NCI-H446 (cell line): ENCODE measurements at regions not wholly inside any gene's neighbourhood (a gene's known extent, or its start where the extent isn't known, plus 50 kb on each side); places are given as distances from the start of the nearest gene placed in this dataset.
"Not testable (repeated sequence)": the region's sequence is repeated elsewhere in the genome, so short reads cannot be mapped to it uniquely, and the experiment has no call there.

Experiments
- DNase-seq, 2 experiments: peaks; one replicate each; lab custom pipeline; 2025; lab: John Stamatoyannopoulos, UW

DNA sequence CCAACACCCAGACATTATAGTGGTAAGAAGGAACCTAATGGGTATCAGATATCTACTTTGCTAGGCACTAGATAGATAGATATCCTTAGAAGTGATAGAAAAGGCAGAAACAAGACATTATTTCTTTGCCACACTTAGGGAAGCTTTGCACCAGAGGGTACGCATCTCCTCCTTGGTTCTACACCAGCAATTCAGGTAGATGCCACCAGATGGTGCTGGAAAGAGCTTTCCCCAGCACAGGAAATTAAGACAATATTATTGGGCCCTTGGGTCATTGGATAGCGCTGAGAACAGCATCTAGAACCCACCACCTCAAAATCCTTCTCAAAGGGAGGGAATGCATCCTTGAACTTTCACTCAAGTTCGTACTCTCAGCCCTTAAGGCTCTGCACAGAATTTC, 173.8 kb upstream of the CCL2 start:
- DNase-seq = peak in 1 of 2 experiments; percentile 0

DNA sequence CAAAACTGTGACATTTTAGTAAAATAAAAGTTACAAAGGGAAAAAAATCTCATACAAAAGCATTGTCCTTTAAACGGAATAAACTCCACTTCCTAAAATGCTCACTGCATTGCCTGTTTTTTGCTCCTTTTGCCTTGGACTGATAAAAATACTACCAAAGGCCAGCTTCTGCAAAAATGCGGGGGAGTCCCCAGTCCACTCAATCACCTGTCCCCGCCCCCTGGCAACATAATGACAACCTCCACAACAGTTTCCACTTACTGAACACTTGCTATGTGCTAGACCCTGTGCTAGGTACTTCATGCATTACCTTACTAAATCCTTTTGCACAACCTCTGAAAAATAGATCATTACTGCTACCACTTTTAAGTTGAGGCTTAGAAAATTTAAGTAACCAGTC, 172.7 kb upstream of the CCL2 start:
- no peak for DNase-seq

DNA sequence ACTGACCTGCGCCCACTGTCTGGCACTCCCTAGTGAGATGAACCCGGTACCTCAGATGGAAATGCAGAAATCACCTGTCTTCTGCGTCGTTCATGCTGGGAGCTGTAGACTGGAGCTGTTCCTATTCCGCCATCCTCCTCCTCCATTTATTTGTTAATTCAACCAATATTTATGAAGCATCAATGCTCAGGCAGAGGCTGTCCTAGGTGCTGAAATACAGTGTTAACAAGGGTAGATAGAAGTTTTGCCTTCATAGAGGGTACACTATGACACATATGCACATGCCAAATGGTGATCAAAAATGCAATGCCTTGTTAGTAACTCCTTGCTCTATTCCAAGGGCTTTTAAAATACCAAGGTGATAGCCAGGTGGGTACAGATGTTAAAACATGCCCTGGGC, 166.0 kb upstream of the CCL2 start:
- DNase-seq = not testable (repeated sequence)

DNA sequence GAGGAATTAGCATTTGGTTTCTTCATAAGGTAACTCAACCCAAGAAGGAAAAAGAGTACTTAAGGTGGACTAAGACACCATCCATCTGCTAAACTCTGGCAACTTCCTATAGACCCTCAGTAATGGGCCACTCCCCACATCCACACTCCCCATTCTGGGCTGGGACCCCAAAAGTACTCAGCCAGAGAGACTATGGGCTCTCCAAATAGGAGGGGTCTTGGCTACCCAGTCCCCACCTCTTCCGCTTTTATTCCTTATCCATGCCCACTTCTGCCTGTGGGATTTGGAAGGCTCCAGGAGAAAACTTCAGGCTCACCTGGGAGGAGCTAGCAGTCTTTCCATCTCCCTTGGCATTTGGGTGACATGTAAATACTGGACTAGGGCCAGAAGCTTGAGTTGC, 164.5 kb upstream of the CCL2 start:
- no peak for DNase-seq

DNA sequence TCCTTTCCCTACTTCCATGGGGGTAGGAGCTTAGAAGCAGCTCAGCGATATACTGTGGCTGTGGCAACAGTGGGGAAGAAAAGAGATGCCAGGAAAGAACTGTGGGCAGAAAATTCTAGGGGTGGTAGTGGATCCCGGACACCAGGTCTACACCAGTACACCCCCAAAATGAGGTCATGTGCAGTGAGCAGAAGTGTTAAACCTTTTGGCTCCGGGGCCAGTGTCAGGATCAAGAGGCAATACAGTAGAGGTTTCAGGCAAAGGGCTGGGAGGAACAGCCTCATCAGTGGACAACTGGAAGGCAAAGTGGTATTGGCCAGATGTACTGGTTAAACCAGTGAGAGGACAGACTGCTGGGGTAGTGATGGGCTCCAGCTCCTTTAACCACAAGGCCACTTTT, 163.1 kb upstream of the CCL2 start:
- no peak for DNase-seq

DNA sequence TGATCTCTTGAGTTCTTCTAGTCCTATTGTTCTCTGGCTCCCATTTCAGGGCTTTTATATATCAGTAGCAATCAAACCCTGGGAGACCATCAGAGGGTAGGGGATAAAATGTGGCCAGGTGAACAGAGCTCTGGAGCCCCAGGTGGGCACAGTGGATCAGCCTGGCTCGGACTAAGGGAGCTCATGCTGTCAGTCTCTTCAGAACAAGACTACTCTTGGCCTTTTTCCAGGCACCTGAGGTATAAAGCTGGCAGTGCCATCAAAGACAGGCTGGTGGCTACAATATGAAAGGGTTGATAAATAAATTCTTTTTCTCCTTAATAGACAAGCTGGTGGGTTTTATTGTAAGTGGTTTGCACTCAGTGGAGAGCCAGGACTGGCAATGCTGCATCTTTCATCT, 160.0 kb upstream of the CCL2 start:
- DNase-seq = no peak

DNA sequence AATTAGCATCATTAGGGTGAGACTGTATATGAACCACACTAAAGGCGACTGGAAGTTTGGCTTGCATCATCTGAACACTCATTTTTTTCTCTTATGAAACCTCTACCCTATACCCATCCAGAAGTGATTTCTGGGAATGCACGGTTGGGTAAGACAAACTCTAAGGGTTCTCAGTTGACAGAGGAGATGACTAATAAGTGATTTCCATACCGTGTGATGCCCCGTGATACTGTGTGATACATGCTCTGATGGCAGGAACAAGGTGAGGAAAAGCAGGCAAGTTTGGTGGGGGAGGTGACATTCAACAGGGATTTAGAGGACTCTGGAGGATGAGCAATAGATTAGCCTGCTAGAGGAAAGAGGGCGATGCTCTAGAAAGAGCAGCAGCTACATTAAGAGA, 156.4 kb upstream of the CCL2 start:
- no peak for DNase-seq

DNA sequence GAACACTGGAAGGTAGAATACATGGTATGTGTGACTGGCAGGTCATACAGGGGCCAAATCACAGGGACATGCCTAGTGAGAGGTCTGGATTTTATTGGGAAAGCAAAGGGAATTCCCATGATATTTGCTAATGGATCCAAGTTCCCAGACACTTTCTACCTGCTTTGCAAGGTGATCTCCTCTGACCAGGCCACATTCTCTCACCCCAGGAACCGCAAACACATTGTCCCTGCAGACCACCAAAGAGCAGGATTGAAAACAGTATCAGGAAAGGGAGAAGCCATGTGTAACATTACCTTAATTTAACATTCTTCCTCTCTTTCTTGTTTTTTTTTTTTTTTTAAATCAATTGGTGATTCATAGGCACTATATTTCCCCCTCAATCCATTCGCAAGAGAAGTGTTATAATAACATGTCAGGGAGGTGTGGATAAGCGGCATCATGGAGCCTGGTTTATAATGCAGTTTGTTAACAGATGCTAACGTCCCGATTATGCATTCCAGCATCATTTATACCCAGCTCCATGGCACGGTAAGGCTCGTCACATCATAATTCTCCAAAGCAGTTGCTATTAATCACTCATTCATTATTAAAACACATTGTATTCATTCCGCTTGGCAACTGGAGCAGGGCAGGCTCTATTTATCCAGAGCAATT, 155.1 kb upstream of the CCL2 start:
- DNase-seq = no peak

DNA sequence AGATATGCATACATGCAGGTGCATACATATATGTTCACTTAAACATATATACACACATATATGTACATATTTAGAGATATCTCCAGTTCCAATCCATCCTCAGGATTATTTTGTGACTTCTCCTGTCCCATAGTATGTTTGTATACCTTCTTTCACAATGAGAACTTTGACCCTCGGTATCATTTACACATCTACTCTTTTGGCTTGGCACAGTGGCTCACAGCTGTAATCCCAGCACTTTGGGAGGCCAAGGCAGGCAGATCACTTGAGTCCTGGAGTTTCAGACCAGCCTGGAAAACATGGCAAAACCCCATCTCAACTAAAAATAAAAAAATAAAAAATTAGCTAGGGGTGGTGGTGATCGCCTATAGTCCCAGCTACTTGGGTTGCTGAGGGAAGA, 148.1 kb upstream of the CCL2 start:
- DNase-seq = no peak

DNA sequence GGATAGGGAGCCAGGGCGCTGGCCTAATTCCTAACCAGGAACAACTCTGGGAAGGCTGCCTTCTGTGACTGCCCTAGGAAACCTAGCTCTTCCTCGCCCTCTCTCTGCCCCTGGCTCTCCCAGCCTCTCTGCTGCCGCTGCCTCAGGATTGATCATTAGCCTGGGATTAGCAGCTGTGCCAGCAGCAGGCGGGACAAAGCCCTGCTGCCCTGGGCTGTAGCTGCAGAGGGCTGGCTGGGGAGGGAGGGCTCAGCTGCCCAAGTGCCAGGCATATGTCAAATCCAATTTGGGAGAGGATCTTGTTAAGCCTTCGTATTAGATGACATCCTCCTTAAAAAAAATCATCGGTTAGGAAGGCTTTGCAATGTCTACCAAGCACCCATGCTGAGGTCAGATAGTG, 144.8 kb upstream of the CCL2 start:
- DNase-seq = no peak

DNA sequence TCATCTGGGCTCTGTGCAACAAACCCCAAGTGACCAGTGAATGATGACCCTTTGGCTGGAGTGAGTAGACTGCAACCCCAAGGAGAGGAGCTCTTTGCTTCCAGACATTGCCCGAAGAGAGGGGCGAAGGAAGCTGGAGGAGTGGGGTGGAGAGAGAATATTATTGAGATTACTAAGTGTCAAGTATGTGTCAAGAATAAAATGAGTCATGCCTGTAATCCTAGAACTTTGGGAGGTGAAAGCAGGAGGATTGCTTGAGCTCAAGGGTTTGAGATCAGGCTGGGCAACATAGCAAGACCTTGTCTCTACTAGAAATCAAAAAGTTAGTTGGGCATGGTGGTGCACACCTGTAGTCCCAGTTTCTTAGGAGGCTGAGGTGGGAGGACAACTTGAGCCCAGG, 142.0 kb upstream of the CCL2 start:
- DNase-seq = no peak

DNA sequence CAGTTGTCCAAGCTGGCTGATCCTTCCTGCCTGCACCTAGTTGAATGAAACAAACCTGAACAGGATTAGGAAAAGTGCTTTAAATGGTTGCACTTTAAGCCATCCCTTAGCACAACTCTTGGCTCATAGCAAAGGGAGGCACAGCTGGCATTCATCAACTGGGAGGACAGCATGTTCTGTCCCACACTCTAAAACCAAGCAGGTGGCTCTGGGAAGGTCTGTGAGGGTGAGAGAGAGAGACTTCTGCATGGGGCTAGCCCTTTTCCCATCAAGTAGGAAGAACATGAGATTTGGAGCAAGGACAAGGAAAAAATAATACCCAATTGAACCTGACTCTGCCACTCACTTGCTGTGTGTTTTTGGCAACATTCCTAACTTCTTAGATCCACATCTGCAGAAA, 140.9 kb upstream of the CCL2 start:
- no peak for DNase-seq

DNA sequence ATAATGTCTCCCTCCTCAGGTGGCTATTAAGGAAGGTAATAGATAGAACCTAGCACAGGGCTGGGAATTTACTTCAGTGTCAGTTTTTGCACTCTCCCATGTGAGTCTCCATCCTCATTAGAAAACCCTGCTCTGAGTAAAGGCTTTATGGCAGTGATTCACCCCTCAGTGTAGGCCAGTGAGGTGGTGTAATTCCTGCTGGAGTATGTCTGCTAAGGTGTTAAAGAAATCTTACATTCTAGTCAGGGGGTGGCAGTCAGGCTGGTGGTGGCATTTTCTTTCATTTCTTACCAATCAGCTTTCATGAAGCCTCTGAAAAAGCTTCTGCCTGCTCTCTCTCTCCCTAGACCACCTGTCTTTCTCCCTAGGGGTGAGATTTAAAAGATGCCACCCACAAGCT, 138.8 kb upstream of the CCL2 start:
- DNase-seq = no peak

DNA sequence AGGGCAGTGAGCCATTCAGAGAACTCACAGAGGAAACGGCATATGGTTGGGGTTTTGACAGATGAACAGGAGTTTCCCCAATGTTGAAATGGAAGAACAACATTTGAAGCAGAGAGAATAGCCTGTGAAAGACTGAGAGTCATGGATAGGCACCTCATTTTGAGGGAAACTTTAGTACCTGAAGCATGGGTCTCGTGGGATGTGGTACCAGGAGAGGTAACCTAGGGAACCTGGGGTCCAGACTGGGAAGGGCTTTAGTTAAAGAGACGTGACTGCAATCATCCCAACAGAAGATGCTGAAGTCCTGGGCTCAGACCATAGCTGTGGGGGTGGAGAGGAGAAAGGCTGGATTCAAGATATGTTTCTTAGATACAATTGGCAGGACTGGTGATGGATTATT, 137.8 kb upstream of the CCL2 start:
- no peak for DNase-seq

DNA sequence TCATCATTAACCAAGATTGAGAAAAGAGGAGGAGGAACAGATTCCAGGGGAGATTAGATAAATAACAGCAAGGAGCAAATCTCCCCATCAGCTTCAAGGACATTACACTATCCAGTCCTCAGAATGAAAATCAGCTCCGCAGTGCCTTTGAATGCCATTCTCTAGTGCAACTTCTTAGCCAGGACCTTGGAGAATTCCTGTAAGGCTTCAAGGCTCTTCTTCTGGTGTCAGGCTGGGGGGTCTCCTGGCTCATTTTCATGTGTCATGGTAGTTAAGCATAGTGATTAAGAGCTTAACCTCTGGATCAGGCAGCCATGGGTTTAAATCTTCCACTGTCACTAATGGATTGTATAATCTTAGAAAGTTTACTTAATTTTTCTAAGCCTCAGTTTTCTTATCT, 137.3 kb upstream of the CCL2 start:
- no peak for DNase-seq

DNA sequence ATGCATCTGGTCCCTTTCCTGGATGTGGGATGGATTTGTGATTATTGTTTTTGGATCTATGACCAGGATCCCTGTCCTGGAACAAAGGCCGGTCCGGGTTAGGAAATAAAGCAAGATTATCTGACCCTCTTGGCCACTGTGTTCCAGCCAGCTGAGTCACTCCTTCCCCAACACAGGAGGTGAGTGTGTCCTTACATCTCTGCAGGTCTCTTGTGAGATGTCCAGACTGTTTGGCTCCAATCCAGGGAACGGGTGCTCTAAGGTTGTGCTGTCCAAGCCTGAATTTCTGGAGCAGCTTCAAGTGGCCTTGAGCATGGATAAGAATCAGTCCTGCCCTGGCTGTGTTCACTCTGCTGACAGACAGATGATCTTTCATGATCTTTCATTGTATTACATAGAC, 136.5 kb upstream of the CCL2 start:
- DNase-seq = peak in 1 of 2 experiments; percentile 1

DNA sequence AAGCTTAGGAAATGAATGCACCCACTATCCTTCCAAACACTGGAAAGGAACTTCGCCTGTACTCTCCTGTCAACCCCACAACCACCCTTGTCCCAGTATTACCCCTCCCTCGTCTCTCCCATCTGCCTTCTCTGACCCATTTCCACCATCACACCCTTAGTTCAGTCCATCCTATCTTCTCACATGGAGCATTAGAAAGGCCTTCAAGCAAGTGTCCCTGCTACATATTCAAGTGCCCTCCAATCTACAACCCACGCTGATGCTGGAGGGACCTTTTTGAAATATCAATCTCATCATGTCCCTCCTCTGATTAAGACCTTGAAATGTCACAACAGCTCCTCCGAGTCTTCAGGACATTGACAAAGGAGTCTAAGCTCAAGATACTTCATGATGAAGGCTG, 133.8 kb upstream of the CCL2 start:
- no peak for DNase-seq

DNA sequence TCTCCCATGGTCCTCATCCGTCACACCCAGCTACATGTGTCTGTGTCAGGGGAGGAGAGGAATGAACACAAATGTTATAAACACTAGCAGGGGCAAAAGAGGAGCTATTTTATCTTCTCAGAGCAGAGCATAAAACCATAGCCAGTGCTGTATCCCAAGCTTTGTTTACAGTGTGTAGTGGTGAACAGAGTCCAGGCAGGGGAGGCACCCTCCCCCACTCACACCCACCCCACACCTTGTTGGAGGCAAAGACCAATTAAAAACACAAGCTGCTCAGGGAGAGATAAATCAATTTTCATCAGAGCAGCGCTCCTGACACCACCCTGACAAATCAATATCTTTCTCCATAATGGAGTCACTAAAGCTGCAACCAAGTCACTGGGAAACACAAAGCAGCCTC, 132.6 kb upstream of the CCL2 start:
- no peak for DNase-seq

DNA sequence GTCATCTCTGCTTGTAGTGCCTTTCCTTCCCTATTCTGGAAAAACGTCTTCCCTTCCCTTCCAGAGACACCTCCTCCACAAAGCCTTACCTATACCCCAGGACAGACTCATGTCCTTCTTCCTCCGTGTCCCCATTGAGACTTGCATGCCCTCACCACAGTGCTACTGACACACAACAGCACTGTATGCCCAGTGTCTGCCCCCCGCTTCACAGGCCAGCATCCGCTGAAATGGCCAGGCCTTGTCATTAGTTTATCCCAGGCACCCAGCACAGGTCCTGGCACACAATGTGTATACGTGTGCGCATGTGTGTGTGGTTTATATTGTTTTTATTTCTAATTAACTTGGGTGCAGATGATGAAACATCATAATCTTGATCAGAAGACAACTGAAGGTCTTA, 130.1 kb upstream of the CCL2 start:
- no peak for DNase-seq

DNA sequence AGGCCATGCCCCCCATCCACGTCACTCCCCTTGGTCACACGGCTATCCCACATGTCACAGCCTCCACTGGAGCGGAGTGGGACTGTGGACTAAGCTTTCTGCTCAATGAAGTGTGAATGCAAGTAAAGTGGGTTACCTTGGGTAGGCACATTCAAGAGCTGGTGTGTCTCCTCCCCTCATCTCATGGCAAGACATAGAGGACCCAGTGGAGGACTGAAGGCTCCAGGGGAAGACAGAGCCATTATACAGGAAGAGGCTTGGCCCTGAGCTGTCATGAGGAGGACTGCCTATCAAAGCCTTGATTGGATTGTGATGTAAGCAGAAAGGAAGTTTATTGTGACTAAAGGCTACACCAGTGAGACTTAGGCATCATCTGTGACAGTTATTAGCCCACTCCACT, 129.2 kb upstream of the CCL2 start:
- DNase-seq = no peak

DNA sequence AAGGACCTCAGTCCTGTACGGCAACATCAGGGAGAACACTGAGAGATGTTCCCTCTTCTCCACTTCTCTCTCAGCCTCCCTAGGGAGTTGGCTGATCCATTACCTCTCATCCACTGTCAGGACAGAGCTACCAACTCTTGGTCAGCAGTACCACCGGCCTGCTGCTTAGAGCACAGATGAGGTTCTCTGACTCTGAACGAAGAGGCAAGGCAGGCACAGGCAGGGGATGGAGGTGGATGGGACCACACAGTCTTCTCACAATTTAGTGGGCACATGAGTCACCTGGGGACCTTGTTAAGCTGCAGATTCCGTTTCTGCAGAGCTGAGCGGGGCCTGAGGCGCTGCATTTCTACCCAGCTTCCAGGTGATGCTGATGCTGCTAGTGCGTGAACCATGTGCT, 128.6 kb upstream of the CCL2 start:
- DNase-seq = no peak

DNA sequence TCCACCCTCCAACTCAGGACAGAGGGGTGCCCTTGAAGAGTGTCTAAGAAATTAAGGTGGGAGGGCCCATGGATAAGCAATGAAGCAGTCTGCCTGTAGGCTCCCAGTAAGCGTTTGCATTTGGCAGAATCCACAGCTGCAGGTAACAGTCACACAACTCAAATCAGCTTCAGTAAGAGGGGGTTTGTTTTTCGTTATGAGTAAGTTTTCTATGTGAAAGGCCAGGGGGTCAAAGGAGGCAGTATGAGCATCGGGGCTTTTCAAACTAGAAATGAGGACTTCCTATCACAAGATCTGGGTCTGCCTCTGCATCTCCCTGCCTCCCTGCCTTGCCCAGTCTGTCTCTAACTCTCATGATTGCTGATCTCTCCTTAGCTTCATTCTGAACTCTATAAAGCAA, 128.1 kb upstream of the CCL2 start:
- no peak for DNase-seq

DNA sequence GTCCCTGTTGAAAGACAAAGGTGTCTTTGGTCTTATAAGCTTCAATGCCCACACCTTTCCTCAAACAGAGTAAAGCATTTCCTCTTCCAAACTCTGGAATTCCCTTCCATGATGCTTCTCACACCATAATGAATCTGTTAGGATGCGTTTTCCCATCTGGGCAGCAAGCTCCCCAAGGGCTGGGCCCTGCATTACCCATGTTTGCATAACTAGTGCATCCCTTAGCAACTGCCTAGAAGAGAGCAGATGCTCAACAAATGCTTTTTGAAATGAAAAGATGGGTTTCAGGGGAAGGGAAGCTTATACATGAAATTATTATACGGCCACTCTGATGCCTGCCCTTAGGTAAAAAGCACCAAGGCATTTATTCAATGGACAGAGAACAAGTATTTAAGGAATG, 124.5 kb upstream of the CCL2 start:
- no peak for DNase-seq

DNA sequence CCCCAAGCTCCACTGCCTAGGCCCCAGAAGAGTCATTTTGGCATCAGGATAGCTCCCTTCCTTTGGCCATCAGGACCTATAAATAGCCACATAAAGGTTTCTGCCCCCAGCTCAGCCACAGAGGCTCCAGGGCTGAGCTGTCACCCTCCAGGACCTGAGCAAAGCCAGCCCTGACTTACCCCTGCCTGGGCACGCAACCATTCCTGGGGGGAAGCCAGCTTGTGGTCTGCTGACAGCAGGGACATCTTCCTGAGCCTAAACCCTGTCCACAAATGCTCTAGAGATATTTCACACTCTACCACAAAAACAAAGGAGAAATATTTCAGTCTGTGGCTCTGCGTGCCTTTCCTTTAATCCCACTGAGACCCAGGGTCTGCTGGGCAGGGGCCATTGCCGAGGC, 123.7 kb upstream of the CCL2 start:
- no peak for DNase-seq

DNA sequence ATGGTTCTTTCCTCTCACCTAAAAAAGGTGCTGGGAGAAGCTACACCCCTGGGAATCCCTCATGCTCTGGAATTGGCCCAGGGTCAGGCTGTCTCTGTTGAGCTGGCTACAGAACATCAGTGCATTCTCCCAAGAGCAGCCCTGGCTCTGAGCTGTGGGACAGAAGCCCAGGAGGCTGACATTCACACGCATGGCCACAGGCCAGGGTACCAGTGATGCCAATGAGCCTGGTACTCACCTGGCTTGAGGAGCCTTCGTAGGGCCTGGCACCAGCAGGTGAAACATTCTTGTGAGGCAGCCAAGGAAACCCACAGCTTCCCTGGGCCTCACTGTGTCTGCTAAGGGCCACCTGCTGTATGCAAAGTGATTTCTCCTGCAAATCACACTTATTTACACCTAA, 121.7 kb upstream of the CCL2 start:
- no peak for DNase-seq
